ENCODE measurements at regions not wholly inside any gene's neighbourhood (a gene's known extent, or its start where the extent isn't known, plus 50 kb on each side); places are given as distances from the start of the nearest gene placed in this dataset.

- DNase-seq (ENCODE audit: low read depth) = no peak
Observed at GRCh38 chr10:29962166-29962850, 97.1 kb downstream of the JCAD start.

GRCh38 chr10:29961351-29961750 lies 98.0 kb downstream of the JCAD start:
- DNase-seq (ENCODE audit: low read depth) = no peak

DNA sequence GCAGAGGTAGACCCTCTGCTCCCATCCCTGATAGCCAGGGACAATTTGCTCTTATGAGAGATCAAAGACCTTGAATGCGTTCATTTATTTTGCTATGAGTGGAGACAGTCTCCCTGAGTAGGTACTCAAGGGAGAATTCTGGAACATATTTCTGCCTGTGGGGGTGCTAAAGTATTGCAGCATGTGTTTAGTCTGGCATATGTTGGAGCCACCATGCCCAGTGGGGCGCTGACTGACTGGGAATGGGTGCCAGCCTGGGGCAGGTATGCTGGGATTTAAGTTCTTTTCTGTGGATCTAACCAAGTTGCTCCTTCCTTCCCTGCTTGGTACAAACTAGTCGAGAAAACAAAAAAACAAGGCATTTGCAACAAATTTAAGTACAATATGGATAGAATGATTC lies 99.1 kb downstream of the JCAD start:
- no peak for DNase-seq (ENCODE audit: low read depth)

DNA sequence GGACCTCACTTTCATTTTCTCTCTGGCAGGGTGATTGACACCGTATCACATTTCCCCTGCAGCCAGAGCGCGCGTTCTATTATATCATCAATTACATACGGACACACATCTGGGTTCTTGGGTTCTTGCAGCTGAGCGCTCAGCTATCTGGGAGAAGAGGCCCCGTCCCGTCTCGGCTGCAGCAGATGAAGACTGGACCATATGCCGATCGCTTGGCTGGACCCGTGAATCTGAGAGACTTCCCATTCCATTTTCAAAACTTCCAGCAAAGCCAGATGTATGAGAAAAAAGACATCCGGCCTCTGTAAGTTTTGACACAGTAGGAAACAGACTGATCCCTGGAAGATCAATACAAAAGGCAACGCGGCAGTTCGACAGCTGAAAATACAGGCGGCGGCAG lies 99.8 kb downstream of the JCAD start:
- DNase-seq (ENCODE audit: low read depth) = no peak

- DNase-seq (ENCODE audit: low read depth) = no peak
Observed at GRCh38 chr10:29958440-29958839, 100.9 kb downstream of the JCAD start.

GRCh38 chr10:29957907-29958331 lies 101.5 kb downstream of the JCAD start:
- DNase-seq (ENCODE audit: low read depth) = peak; percentile 78

GRCh38 chr10:29957236-29957635 lies 102.2 kb downstream of the JCAD start:
- DNase-seq (ENCODE audit: low read depth) = no peak

DNA sequence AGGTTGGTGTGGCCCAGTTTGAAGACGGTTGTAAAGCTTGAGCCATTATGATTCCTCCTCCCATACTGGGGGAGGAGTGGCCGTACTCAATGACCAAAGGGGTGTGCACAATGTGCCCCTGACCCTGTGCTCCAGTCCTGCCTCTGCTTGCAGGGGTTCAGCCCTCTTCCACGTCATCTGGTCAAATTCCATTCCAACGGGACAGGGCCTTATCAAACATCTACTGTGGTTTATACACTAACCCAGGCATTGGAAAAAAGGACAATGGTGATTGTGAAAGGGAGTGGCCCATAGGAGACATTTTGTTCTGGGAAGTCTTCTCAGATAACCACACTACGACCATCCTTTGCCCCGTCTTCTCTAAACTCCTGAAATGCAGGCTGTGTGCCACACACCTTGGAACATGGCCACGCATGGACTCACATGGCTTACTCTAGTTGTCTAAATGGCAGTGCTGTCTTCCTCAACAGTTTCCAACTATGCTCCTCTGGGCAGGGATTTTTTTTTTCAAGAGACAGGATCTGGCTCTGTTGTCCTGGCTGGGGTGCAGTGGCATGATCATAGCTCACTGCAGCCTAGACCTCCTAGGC lies 103.0 kb downstream of the JCAD start:
- no peak for DNase-seq (ENCODE audit: low read depth)

DNA sequence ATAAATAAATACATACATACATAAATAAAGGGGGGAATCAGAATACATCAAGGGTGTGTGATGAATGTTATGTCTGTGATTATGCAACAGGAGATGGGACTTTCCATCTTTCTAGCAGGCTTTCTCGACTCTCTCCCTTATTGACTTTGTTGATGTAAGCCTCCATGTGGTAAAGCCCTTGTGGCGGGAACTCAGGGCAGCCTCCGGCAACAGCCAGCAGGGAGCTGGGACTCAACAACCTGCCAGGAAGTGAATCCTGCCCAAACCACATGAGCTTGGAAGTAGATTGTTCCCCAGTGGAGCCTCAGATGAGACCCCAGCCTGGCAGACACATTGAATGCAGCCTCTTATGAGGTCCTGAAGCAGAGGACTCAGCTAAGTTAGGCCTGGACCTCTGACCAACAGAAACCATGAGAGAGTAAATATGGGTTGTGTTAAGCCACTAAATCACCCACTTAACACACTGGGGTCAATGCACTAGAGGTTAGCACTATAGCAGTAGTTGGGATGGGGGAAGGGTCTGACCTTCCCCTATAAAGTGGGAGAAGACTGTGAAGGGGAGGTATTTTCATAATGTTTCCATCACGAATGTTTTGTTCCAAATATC lies 104.0 kb downstream of the JCAD start:
- DNase-seq (ENCODE audit: low read depth) = peak; percentile 74

- peak; percentile 53 for DNase-seq (ENCODE audit: low read depth)
Observed at GRCh38 chr10:29951441-29951931, 107.9 kb downstream of the JCAD start.

GRCh38 chr10:29950391-29950790 lies 109.0 kb downstream of the JCAD start:
- no peak for DNase-seq (ENCODE audit: low read depth)

DNA sequence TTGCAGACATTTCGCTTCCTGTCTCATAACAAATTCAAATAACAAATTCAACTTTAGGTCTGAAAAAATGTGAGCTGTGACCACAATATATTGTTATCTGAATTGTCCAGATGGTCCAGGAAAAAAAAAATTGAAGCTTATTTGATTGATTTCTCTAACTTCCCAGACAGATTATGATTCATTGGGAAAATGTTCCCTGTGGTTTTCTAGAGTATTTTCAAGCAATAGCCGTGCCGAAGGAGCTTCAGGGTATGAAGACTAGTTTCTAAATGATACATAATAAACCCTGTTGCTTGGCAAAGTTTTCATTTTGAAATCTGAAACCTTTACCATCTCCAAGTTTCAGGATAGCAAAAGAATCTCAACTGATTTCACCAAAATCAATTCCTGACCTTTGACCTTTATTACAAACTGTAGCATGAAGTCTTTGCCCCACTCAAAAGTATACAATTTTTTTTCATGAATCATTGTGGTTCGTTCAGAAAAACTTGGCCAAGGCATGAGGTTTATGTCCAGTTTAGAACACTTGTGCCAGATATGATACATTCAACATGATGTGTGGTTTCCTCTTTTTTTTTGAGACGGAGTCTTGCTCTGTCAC lies 109.9 kb downstream of the JCAD start:
- peak; percentile 90 for DNase-seq (ENCODE audit: low read depth)

GRCh38 chr10:29948881-29949355 lies 110.5 kb downstream of the JCAD start:
- DNase-seq (ENCODE audit: low read depth) = peak; percentile 72

DNA sequence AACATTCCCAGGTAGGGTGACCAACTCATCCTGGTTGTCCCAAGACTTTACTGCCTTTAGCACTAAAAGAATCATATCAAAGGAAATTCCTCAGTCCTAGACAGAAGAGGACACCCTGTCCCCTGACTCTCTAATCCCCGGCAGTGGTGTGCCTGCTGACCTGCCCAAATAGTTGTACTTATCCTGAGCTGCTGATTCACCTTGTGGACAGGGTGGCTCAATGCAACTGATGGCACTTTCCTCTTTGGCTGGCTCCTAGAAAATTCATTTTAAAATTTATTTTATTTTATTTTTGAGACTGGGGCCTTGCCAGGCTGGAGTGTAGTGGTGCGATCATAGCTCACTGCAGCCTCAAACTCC lies 111.7 kb downstream of the JCAD start:
- no peak for DNase-seq (ENCODE audit: low read depth)

DNA sequence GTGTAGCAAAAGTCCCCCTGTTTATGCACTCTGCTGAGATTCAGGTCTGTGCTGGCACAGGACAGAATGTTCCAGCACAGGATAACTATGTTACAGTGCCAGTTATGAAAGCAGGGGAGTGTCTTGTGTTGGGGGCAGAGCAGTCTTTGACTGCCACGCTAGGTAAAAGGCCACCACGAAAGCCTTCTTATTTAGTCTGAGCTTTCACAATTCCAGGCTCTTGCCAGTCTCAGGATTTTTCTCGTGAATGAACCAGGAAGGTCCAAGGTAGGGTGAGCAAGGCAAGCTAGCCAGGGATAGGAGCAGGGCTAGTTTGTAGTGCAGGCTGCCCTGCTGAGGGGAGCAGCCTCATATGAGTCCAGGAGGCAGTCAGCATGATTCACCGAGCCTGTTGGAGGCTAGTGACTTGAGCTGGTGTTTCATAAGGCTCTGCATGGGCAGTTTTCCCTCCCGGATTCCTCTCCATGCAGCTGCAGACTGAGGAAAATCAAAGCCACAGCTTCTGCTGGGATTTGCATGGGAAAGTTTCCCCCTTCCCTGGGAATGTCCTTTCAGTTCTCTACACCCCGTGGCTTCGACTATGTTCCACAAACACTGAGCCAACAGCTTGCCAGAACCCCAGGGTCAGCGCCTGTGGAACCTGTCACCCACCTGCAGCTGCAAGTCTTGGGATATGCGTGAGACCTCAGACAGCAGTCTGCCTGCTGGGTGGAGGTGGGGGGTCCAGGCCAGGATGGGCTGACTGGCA lies 112.3 kb downstream of the JCAD start:
- peak; percentile 72 for DNase-seq (ENCODE audit: low read depth)

DNA sequence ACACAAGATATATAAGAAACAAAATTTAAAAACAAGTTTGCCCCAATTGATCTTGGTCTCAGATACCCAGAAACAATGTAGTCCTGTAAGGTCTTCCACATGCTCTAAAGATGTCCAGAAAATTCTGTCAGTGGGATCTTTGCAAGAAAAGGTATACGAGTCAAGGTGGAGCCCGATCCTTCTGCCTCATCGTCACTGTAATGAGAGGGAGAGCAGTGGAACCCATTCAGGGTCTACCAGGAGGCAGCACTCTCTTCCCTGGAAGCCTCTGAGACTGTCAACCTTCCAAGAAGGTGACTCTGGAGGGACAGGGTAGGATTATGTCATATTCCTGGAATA lies 112.8 kb downstream of the JCAD start:
- no peak for DNase-seq (ENCODE audit: low read depth)

GRCh38 chr10:29941476-29941875 lies 117.9 kb downstream of the JCAD start:
- DNase-seq (ENCODE audit: low read depth) = no peak

DNA sequence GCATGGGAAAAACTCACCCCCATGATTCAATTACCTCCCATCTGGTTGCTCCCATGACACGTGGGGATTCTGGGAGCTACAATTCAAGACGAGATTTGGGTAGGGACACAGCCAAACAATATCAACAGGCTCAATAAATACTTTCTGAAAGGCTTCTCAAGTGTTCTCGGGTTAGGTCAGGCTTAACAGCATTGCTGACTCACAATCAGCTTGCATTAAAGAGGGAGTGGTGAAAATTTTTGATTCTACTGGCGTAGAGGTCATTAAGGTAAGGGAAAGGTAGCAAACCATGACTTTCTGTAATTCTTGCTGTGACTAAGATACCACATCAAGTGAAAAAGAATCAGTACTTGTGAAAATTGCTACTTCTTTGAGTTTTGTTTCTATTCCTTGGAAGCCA lies 126.4 kb downstream of the JCAD start:
- no peak for DNase-seq (ENCODE audit: low read depth)

- DNase-seq (ENCODE audit: low read depth) = no peak
Observed at GRCh38 chr10:29931833-29932232, 127.6 kb downstream of the JCAD start.

GRCh38 chr10:29929006-29929405 lies 130.4 kb downstream of the JCAD start:
- no peak for DNase-seq (ENCODE audit: low read depth)

- peak; percentile 34 for DNase-seq (ENCODE audit: low read depth)
Observed at GRCh38 chr10:29926693-29927048, 132.7 kb downstream of the JCAD start.

Measured in M059J (cell line).